ENCODE measurements at regions not wholly inside any gene's neighbourhood (a gene's known extent, or its start where the extent isn't known, plus 50 kb on each side); places are given as distances from the start of the nearest gene placed in this dataset.

GRCh38 chr1:60889709-60890108 lies 192.7 kb upstream of the NFIA start:
- POLR2A ChIA-PET = no interaction called here
- TF ChIP-seq CTCF (IDR thresholded peaks at IDR 0.05; ENCODE audit: insufficient read depth, low read depth, low read length) = no peak
- DNase-seq (ENCODE audit: low read depth) = no peak
- CTCF ChIA-PET = no interaction called here
- Histone ChIP-seq H3K27me3 (ENCODE audit: control insufficient read depth, insufficient read depth, low read length) (peaks cover 3% of the 10 kb centered on the region; the same call in 1 of the 2 replicates), H3K36me3 (ENCODE audit: control insufficient read depth, insufficient read depth, low read length) (no peaks in the 10 kb centered on the region), H3K4me3 (ENCODE audit: low read depth, low read length) (no peak overlapping the region)

- Histone ChIP-seq H3K4me3 (ENCODE audit: low read depth, low read length) (no peak overlapping the region), H3K36me3 (ENCODE audit: control insufficient read depth, insufficient read depth, low read length) (no peaks in the 10 kb centered on the region), H3K27me3 (ENCODE audit: control insufficient read depth, insufficient read depth, low read length) (no peaks in the 10 kb centered on the region; the same call in 1 of the 2 replicates)
- ChIA-PET POLR2A (no interaction called here), CTCF (interaction anchor here (0.5 kb wide), 1 partner anchor 1192 kb away, joined by 3 read pairs; no protein-coding TSS in a partner anchor)
- no peak for DNase-seq (ENCODE audit: low read depth)
- TF ChIP-seq CTCF (IDR thresholded peaks at IDR 0.05; ENCODE audit: insufficient read depth, low read depth, low read length) = no peak
Measured at GRCh38 chr1:60888126-60888525, 194.2 kb upstream of the NFIA start.

GRCh38 chr1:60886793-60887331 lies 195.5 kb upstream of the NFIA start:
- DNase-seq (ENCODE audit: low read depth) = no peak
- Histone ChIP-seq H3K27me3 (ENCODE audit: control insufficient read depth, insufficient read depth, low read length) (no peaks in the 10 kb centered on the region; the same call in 1 of the 2 replicates), H3K4me3 (ENCODE audit: low read depth, low read length) (no peak overlapping the region), H3K36me3 (ENCODE audit: control insufficient read depth, insufficient read depth, low read length) (no peaks in the 10 kb centered on the region)
- ChIA-PET CTCF (no interaction called here), POLR2A (no interaction called here)
- no peak for TF ChIP-seq CTCF (IDR thresholded peaks at IDR 0.05; ENCODE audit: insufficient read depth, low read depth, low read length)

- POLR2A ChIA-PET = no interaction called here
- CTCF ChIA-PET = no interaction called here
Measured at GRCh38 chr1:60886090-60886489, 196.3 kb upstream of the NFIA start.

DNA sequence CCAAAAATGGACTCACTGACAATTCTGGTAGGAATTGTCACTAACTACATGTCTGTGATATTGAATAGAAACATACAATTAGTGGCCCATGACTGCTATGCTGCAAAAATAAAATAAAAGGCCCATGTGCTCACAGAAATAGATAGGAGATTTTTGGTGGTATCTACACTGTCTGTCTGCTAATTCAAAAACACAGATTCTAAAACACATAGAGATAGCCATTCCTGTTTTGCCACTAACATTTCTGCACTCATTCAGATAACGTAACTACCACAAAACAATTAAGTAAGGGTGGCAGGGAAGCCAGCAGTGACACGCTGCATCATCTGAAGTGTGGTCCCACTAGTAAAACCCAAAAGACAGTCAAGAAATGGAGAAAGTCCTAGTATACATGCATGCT lies 202.2 kb upstream of the NFIA start:
- H3K4me3 ChIP-seq (ENCODE audit: low read depth, low read length) = no peak overlapping the region
- H3K27me3 ChIP-seq (ENCODE audit: control insufficient read depth, insufficient read depth, low read length) = no peaks in the 10 kb centered on the region; the same call in 1 of the 2 replicates
- ChIA-PET POLR2A (no interaction called here), CTCF (no interaction called here)
- H3K36me3 ChIP-seq (ENCODE audit: control insufficient read depth, insufficient read depth, low read length) = no peaks in the 10 kb centered on the region
- TF ChIP-seq CTCF (IDR thresholded peaks at IDR 0.05; ENCODE audit: insufficient read depth, low read depth, low read length) = no peak
- DNase-seq (ENCODE audit: low read depth) = no peak

More at GRCh38 chr1:60886090-60886489, 196.3 kb upstream of the NFIA start:
- H3K27me3 ChIP-seq (ENCODE audit: control insufficient read depth, insufficient read depth, low read length) = no peaks in the 10 kb centered on the region; the same call in 1 of the 2 replicates
- no peak for TF ChIP-seq CTCF (IDR thresholded peaks at IDR 0.05; ENCODE audit: insufficient read depth, low read depth, low read length)
- no peak for DNase-seq (ENCODE audit: low read depth)
- H3K4me3 ChIP-seq (ENCODE audit: low read depth, low read length) = no peak overlapping the region
- H3K36me3 ChIP-seq (ENCODE audit: control insufficient read depth, insufficient read depth, low read length) = no peaks in the 10 kb centered on the region
